ENCODE measurements at regions not wholly inside any gene's neighbourhood (a gene's known extent, or its start where the extent isn't known, plus 50 kb on each side); places are given as distances from the start of the nearest gene placed in this dataset.

GRCh38 chr2:199680482-199680881 is 170.5 kb downstream of the FTCDNL1 start:
- Histone ChIP-seq H3K9ac (ENCODE audit: low read length) (no peak overlapping the region), H3K36me3 (ENCODE audit: insufficient read depth, low read length) (no peaks in the 10 kb centered on the region), H3K4me3 (ENCODE audit: low read depth, low read length, poor library complexity, severe bottlenecking) (no peak overlapping the region), H3F3A (ENCODE audit: insufficient read depth, low read length) (no peaks in the 10 kb centered on the region), H3K9me3 (ENCODE audit: low read length) (no peaks in the 10 kb centered on the region), H4K20me1 (ENCODE audit: insufficient read depth, low read length) (no peaks in the 10 kb centered on the region), H3K4me2 (ENCODE audit: low read length) (no peak overlapping the region), H2AFZ (ENCODE audit: low read length) (no peak overlapping the region), H3K4me1 (ENCODE audit: insufficient read depth, low read length, severe bottlenecking) (no peaks in the 10 kb centered on the region), H3K79me2 (ENCODE audit: insufficient read depth, low read length) (no peaks in the 10 kb centered on the region), H3K9me2 (ENCODE audit: low read depth, low read length) (no peaks in the 10 kb centered on the region), H3K27ac (ENCODE audit: low read depth, low read length, poor library complexity, severe bottlenecking) (no peak overlapping the region), H3K27me3 (ENCODE audit: insufficient read depth, low read length) (no peaks in the 10 kb centered on the region)
- TF ChIP-seq CTCF (IDR thresholded peaks at IDR 0.05; ENCODE audit: low read length) (no peak), EZH2 (IDR thresholded peaks at IDR 0.05; ENCODE audit: borderline replicate concordance, low read length) (no peak)

GRCh38 chr2:199679883-199680282 is 171.1 kb downstream of the FTCDNL1 start:
- Histone ChIP-seq H3K27me3 (ENCODE audit: insufficient read depth, low read length) (no peaks in the 10 kb centered on the region), H3K9me2 (ENCODE audit: low read depth, low read length) (no peaks in the 10 kb centered on the region), H3K4me3 (ENCODE audit: low read depth, low read length, poor library complexity, severe bottlenecking) (no peak overlapping the region), H3K9ac (ENCODE audit: low read length) (no peak overlapping the region), H3K4me2 (ENCODE audit: low read length) (no peak overlapping the region), H3K36me3 (ENCODE audit: insufficient read depth, low read length) (no peaks in the 10 kb centered on the region), H4K20me1 (ENCODE audit: insufficient read depth, low read length) (no peaks in the 10 kb centered on the region), H3F3A (ENCODE audit: insufficient read depth, low read length) (no peaks in the 10 kb centered on the region), H3K79me2 (ENCODE audit: insufficient read depth, low read length) (no peaks in the 10 kb centered on the region), H2AFZ (ENCODE audit: low read length) (no peak overlapping the region), H3K9me3 (ENCODE audit: low read length) (no peaks in the 10 kb centered on the region), H3K4me1 (ENCODE audit: insufficient read depth, low read length, severe bottlenecking) (no peaks in the 10 kb centered on the region), H3K27ac (ENCODE audit: low read depth, low read length, poor library complexity, severe bottlenecking) (no peak overlapping the region)
- TF ChIP-seq CTCF (IDR thresholded peaks at IDR 0.05; ENCODE audit: low read length) (no peak), EZH2 (IDR thresholded peaks at IDR 0.05; ENCODE audit: borderline replicate concordance, low read length) (no peak)

- no peak overlapping the region for H3K9ac ChIP-seq (ENCODE audit: low read length)
- H3F3A ChIP-seq (ENCODE audit: insufficient read depth, low read length) = no peaks in the 10 kb centered on the region
- no peaks in the 10 kb centered on the region for H3K9me2 ChIP-seq (ENCODE audit: low read depth, low read length)
- no peaks in the 10 kb centered on the region for H3K79me2 ChIP-seq (ENCODE audit: insufficient read depth, low read length)
- no peak overlapping the region for H2AFZ ChIP-seq (ENCODE audit: low read length)
- no peak overlapping the region for H3K4me3 ChIP-seq (ENCODE audit: low read depth, low read length, poor library complexity, severe bottlenecking)
- H3K4me1 ChIP-seq (ENCODE audit: insufficient read depth, low read length, severe bottlenecking) = no peaks in the 10 kb centered on the region
- no peak overlapping the region for H3K4me2 ChIP-seq (ENCODE audit: low read length)
- no peaks in the 10 kb centered on the region for H3K27me3 ChIP-seq (ENCODE audit: insufficient read depth, low read length)
- H4K20me1 ChIP-seq (ENCODE audit: insufficient read depth, low read length) = no peaks in the 10 kb centered on the region
- no peaks in the 10 kb centered on the region for H3K9me3 ChIP-seq (ENCODE audit: low read length)
- no peak for TF ChIP-seq EZH2 (IDR thresholded peaks at IDR 0.05; ENCODE audit: borderline replicate concordance, low read length)
- no peak for TF ChIP-seq CTCF (IDR thresholded peaks at IDR 0.05; ENCODE audit: low read length)
- no peak overlapping the region for H3K27ac ChIP-seq (ENCODE audit: low read depth, low read length, poor library complexity, severe bottlenecking)
- no peaks in the 10 kb centered on the region for H3K36me3 ChIP-seq (ENCODE audit: insufficient read depth, low read length)
These were observed 173.1 kb downstream of the FTCDNL1 start for GRCh38 chr2:199677881-199678280.

All from OCI-LY1 (cell line).